Neuronal stem cell (in vitro differentiated cells): ENCODE measurements at regions not wholly inside any gene's neighbourhood (a gene's known extent, or its start where the extent isn't known, plus 50 kb on each side); places are given as distances from the start of the nearest gene placed in this dataset.
"Not testable (repeated sequence)": the region's sequence is repeated elsewhere in the genome, so short reads cannot be mapped to it uniquely, and the experiment has no call there.

Experiments used
- DNase-seq: peaks from one replicate; pipeline ENCODE4 v3.0.0-alpha.2; 2013; ENCODE audit warnings: low spot score
- H2AFZ ChIP-seq: one replicate; pipeline ENCODE4 v1.6.1; 2013; ENCODE audit warnings: mild to moderate bottlenecking, low read length, inconsistent platforms
- H2AK5ac ChIP-seq: 2 replicates; pipeline ENCODE4 v1.6.1; 2013; ENCODE audit warnings: low read depth, mild to moderate bottlenecking, inconsistent platforms, low read length, moderate library complexity, mixed read lengths
- H2BK120ac ChIP-seq: 2 replicates; pipeline ENCODE4 v1.6.1; 2013; ENCODE audit warnings: low read depth, mild to moderate bottlenecking, inconsistent platforms, low read length, moderate library complexity, mixed read lengths
- H2BK12ac ChIP-seq: one replicate; pipeline ENCODE4 v1.6.1; 2013; ENCODE audit warnings: low read length, inconsistent platforms
- H2BK15ac ChIP-seq: 2 replicates; pipeline ENCODE4 v1.6.1; 2013; ENCODE audit warnings: mild to moderate bottlenecking, low read length, inconsistent platforms, mixed read lengths
- H2BK5ac ChIP-seq: one replicate; pipeline ENCODE4 v1.6.1; 2013; ENCODE audit warnings: inconsistent platforms, mild to moderate bottlenecking, low read length, moderate library complexity
- H3K14ac ChIP-seq: one replicate; pipeline ENCODE4 v1.6.1; 2013; ENCODE audit warnings: low read length, inconsistent platforms
- H3K18ac ChIP-seq: 2 replicates; pipeline ENCODE4 v1.6.1; 2013; ENCODE audit warnings: low read length, inconsistent platforms
- H3K23ac ChIP-seq: 2 replicates; pipeline ENCODE4 v1.6.1; 2013; ENCODE audit warnings: low read depth, mild to moderate bottlenecking, mixed read lengths, low read length, inconsistent platforms; ENCODE audit not compliant: poor library complexity
- H3K27ac ChIP-seq: replicated peaks from 3 replicates; pipeline ENCODE4 v1.5.1; 2013; ENCODE audit warnings: low read length, inconsistent platforms
- H3K27me3 ChIP-seq, 3 experiments: 2 replicates each; pipeline ENCODE4 v1.6.1; 2013; ENCODE audit warnings: low read length in 3 of 3, mild to moderate bottlenecking in 2 of 3, inconsistent platforms in 1 of 3, low read depth in 1 of 3, mixed read lengths in 1 of 3, moderate library complexity in 1 of 3; ENCODE audit not compliant: control insufficient read depth in 3 of 3, insufficient read depth in 3 of 3
- H3K36me3 ChIP-seq, 2 donors: replicated peaks in 1 of 2; 2 replicates each; pipeline ENCODE4 v1.6.1; 2013; ENCODE audit warnings: low read length in 2 of 2; ENCODE audit not compliant: control insufficient read depth in 2 of 2, insufficient read depth in 2 of 2
- H3K4ac ChIP-seq: 2 replicates; pipeline ENCODE4 v1.6.1; 2013; ENCODE audit warnings: inconsistent platforms, mild to moderate bottlenecking, low read length, moderate library complexity
- H3K4me1 ChIP-seq, 2 donors: 1 replicate in 1 of 2; 2 replicates in 1 of 2; pipeline ENCODE4 v1.6.1; 2013; ENCODE audit warnings: low read length in 2 of 2, low read depth in 1 of 2; ENCODE audit not compliant: control insufficient read depth in 2 of 2, insufficient read depth in 1 of 2
- H3K4me2 ChIP-seq: one replicate; pipeline ENCODE4 v1.6.1; 2013; ENCODE audit warnings: mild to moderate bottlenecking, low read length, inconsistent platforms; ENCODE audit not compliant: insufficient read depth, poor library complexity, severe bottlenecking
- H3K4me3 ChIP-seq, 2 donors: 2 replicates each; pipeline ENCODE4 v1.5.1; 2013; ENCODE audit warnings: low read length in 2 of 2, mild to moderate bottlenecking in 2 of 2, inconsistent platforms in 1 of 2, moderate library complexity in 1 of 2
- H3K79me1 ChIP-seq: one replicate; pipeline ENCODE4 v1.6.1; 2013; ENCODE audit warnings: low read depth, mild to moderate bottlenecking, inconsistent platforms, low read length, moderate library complexity
- H3K9ac ChIP-seq: one replicate; pipeline ENCODE4 v1.6.1; 2013; ENCODE audit warnings: mild to moderate bottlenecking, low read depth, low read length, inconsistent platforms; ENCODE audit not compliant: poor library complexity
- H3K9me3 ChIP-seq, 2 donors: replicated peaks in 1 of 2; 2 replicates each; pipeline versions ENCODE3 to v1.6.1; 2013; ENCODE audit warnings: low read length in 2 of 2, mild to moderate bottlenecking in 2 of 2, inconsistent platforms in 1 of 2, low read depth in 1 of 2, mixed read lengths in 1 of 2, moderate library complexity in 1 of 2; ENCODE audit not compliant: control insufficient read depth in 2 of 2, insufficient read depth in 1 of 2
- H4K8ac ChIP-seq: one replicate; pipeline ENCODE4 v1.6.1; 2013; ENCODE audit warnings: low read depth, mild to moderate bottlenecking, inconsistent platforms, low read length, moderate library complexity
- H4K91ac ChIP-seq: one replicate; pipeline ENCODE4 v1.6.1; 2013; ENCODE audit warnings: low read length, low read depth, mild to moderate bottlenecking, inconsistent platforms; ENCODE audit not compliant: poor library complexity
- WGBS, 2 donors: extraction: QIAGEN DNeasy Blood & Tissue Kit; methylation state at CpG; one replicate each; pipeline ENCODE4 v1.1.7; 2013; ENCODE audit warnings: missing lambda C conversion rate in 2 of 2, mixed read lengths in 1 of 2; ENCODE audit not compliant: insufficient read length in 2 of 2, insufficient replicate concordance in 1 of 2; ENCODE audit errors: extremely low coverage in 2 of 2; 5-methylcytosine and 5-hydroxymethylcytosine counted together

GRCh38 chr7:124106575-124106974 is 73.7 kb upstream of the TMEM229A start:
- no peak overlapping the region for H4K8ac ChIP-seq
- H2BK15ac ChIP-seq = no peak overlapping the region
- H3K27me3 ChIP-seq = no peaks in the 10 kb centered on the region
- no peaks in the 10 kb centered on the region for H3K36me3 ChIP-seq
- H2AK5ac ChIP-seq = no peak overlapping the region
- no peak overlapping the region for H3K4ac ChIP-seq
- no peak overlapping the region for H2AFZ ChIP-seq
- no peak overlapping the region for H3K18ac ChIP-seq
- no peaks in the 10 kb centered on the region for H3K4me1 ChIP-seq
- no peak overlapping the region for H3K23ac ChIP-seq
- no peak for DNase-seq
- no peak overlapping the region for H4K91ac ChIP-seq
- H3K9me3 ChIP-seq = no peaks in the 10 kb centered on the region
- no CpG with 5 or more reads among the region's 2 CpGs for WGBS, 2 donors
- no peak overlapping the region for H3K27ac ChIP-seq
- no peak overlapping the region for H2BK12ac ChIP-seq
- no peak overlapping the region for H2BK5ac ChIP-seq
- no peak overlapping the region for H3K4me2 ChIP-seq
- no peaks in the 10 kb centered on the region for H3K79me1 ChIP-seq
- no peak overlapping the region for H2BK120ac ChIP-seq
- H3K9ac ChIP-seq = no peak overlapping the region
- no peak overlapping the region for H3K4me3 ChIP-seq
- H3K14ac ChIP-seq = no peak overlapping the region

- Histone ChIP-seq H3K4ac (no peak overlapping the region), H2BK12ac (no peak overlapping the region), H3K4me1 (no peaks in the 10 kb centered on the region), H3K9me3 (no peaks in the 10 kb centered on the region), H2BK5ac (no peak overlapping the region), H2AFZ (no peak overlapping the region), H3K18ac (no peak overlapping the region), H3K23ac (no peak overlapping the region), H2AK5ac (no peak overlapping the region), H3K4me3 (no peak overlapping the region), H3K36me3 (no peaks in the 10 kb centered on the region), H3K9ac (no peak overlapping the region), H3K4me2 (no peak overlapping the region), H2BK15ac (no peak overlapping the region), H3K14ac (no peak overlapping the region), H4K8ac (no peak overlapping the region), H4K91ac (no peak overlapping the region), H2BK120ac (no peak overlapping the region), H3K27me3 (no peaks in the 10 kb centered on the region), H3K27ac (no peak overlapping the region), H3K79me1 (no peaks in the 10 kb centered on the region)
- WGBS, 2 donors = no CpG with 5 or more reads among the region's 5 CpGs
- DNase-seq = peak; percentile 17
Measured at GRCh38 chr7:124101173-124101768, 68.4 kb upstream of the TMEM229A start.

GRCh38 chr7:124100190-124100589 is 67.3 kb upstream of the TMEM229A start:
- H3K4me1 ChIP-seq = no peaks in the 10 kb centered on the region

GRCh38 chr7:124099585-124099984 is 66.7 kb upstream of the TMEM229A start:
- H2BK120ac ChIP-seq, H3K27ac ChIP-seq, H2BK15ac ChIP-seq, H2AK5ac ChIP-seq, H3K9ac ChIP-seq, H3K27me3 ChIP-seq, H3K14ac ChIP-seq, DNase-seq, H3K23ac ChIP-seq, H3K4me1 ChIP-seq, H2BK5ac ChIP-seq, H3K9me3 ChIP-seq, H3K4me2 ChIP-seq, H2BK12ac ChIP-seq, H3K4ac ChIP-seq, H3K79me1 ChIP-seq, H3K4me3 ChIP-seq, H3K18ac ChIP-seq, H2AFZ ChIP-seq, H4K8ac ChIP-seq, H4K91ac ChIP-seq, H3K36me3 ChIP-seq: not testable (repeated sequence)
- no CpG with 5 or more reads among the region's 10 CpGs for WGBS, 2 donors

More at GRCh38 chr7:124100190-124100589, 67.3 kb upstream of the TMEM229A start:
- DNase-seq = no peak
- no peaks in the 10 kb centered on the region for H3K36me3 ChIP-seq
- no peak overlapping the region for H3K18ac ChIP-seq
- no peak overlapping the region for H2BK15ac ChIP-seq
- H4K91ac ChIP-seq = no peak overlapping the region
- no peak overlapping the region for H3K27ac ChIP-seq
- no peaks in the 10 kb centered on the region for H3K27me3 ChIP-seq
- H2AFZ ChIP-seq = no peak overlapping the region
- WGBS, 2 donors = no CpG with 5 or more reads among the region's 3 CpGs
- H3K79me1 ChIP-seq = no peaks in the 10 kb centered on the region
- H3K9ac ChIP-seq = no peak overlapping the region
- H2BK120ac ChIP-seq = no peak overlapping the region
- H3K4me3 ChIP-seq = no peak overlapping the region
- H3K4ac ChIP-seq = no peak overlapping the region
- H3K4me2 ChIP-seq = no peak overlapping the region
- H2BK5ac ChIP-seq = no peak overlapping the region
- no peaks in the 10 kb centered on the region for H3K9me3 ChIP-seq
- H2AK5ac ChIP-seq = no peak overlapping the region
- no peak overlapping the region for H3K23ac ChIP-seq
- H4K8ac ChIP-seq = no peak overlapping the region
- no peak overlapping the region for H2BK12ac ChIP-seq
- H3K14ac ChIP-seq = no peak overlapping the region
